ENCODE measurements at regions not wholly inside any gene's neighbourhood (a gene's known extent, or its start where the extent isn't known, plus 50 kb on each side); places are given as distances from the start of the nearest gene placed in this dataset.

GRCh38 chr12:124240493-124240892 lies 54.4 kb upstream of the RFLNA start (continued):
- TF ChIP-seq SPI1 (IDR thresholded peaks at IDR 0.05; ENCODE audit: borderline replicate concordance, low read depth, low read length) (peak; percentile 7; the same call in 1 of the 2 replicates), SIX5 (IDR thresholded peaks at IDR 0.05; ENCODE audit: borderline replicate concordance in 1 of 2, insufficient read depth in 1 of 2, low read depth in 1 of 2, low read length in 2 of 2) (peak; percentile 71 to 78), ZNF165 (CRISPR knock-in tag; IDR thresholded peaks at IDR 0.05; ENCODE audit: borderline replicate concordance) (no peak), ZNF740 (CRISPR knock-in tag; IDR thresholded peaks at IDR 0.05) (peak; percentile 91), ZNF740 (tag; IDR thresholded peaks at IDR 0.05) (peak in 1 of 2 experiments; percentile 78; a peak in 2 of 4 replicates), ZNF79 (CRISPR knock-in tag; IDR thresholded peaks at IDR 0.05; ENCODE audit: low read depth) (no peak), YY1 (IDR thresholded peaks at IDR 0.05; ENCODE audit: borderline replicate concordance in 1 of 3, control insufficient read depth in 1 of 3, extremely low read depth in 1 of 3, insufficient read depth in 3 of 3, insufficient read length in 1 of 3, insufficient replicate concordance in 2 of 3, low read depth in 1 of 3, low read length in 2 of 3) (peak in 1 of 3 experiments; percentile 79)

DNA sequence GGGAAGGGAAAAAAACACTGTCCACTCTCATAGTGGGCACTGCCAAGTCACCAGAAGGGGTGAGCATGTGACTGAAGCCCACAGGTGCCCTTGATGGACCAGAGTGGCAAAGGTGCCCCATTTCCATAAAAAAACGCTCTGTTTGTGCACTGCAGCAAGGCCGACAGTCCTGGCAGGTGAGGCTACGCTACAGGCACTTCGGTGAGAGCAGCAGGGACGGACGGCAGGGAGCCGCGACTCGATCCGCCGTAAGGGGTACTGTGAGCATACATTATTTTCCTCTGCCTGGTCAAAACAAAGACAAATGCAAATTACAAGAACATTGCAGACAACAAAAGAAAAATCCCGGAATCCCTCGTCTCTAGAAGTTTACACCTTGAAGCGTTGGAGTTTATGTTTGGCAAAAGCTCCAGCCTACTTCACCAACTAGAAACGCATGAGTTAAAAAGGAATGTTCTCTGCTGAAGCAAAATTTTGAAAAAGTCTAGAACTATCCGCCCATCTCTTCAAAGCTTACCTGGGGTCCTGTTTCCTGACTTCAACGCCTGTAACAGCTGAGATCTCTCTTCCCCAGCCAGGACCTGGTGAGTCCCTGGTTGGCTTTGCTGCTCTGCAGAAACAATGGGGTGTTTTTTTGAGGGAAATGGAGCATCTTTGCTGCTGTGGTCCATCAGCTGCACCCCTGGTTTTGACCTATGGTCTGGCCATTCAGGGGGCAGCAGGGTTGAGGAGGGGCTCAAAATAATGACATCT lies 52.9 kb upstream of the RFLNA start:
- POLR2A ChIA-PET: interaction anchor here (1.5 kb wide), 1 partner anchor 11 kb away, joined by 5 read pairs; no protein-coding TSS in a partner anchor
- H3K4me2 ChIP-seq (ENCODE audit: insufficient read depth, low read length): no peak overlapping the region
- CTCF ChIA-PET (ENCODE audit: low intra/inter-chr PET ratio): no interaction called here
- no peaks in the 10 kb centered on the region; the same call in 1 of the 2 replicates for H3K9me3 ChIP-seq (replicated peaks; ENCODE audit: control insufficient read depth, insufficient read depth, low read depth, low read length)
- no TSS peak for BruUV-seq (replicated peaks)
- WGBS (ENCODE audit: insufficient coverage, low coverage, missing lambda C conversion rate): 58% methylated on average over 17 of the region's 17 CpGs
- DNase-seq (ENCODE audit: extremely low read depth in 1 of 4, low spot score in 3 of 4) (no peak), ATAC-seq (no peak), FAIRE-seq (no peak)
- peaks cover 8 to 28% of the 10 kb centered on the region in 2 experiments; a peak in 3 of 5 replicates for H3K27me3 ChIP-seq (ENCODE audit: control insufficient read depth in 2 of 2, insufficient read depth in 2 of 2, low read length in 2 of 2)
- H3K4me3 ChIP-seq: no peak overlapping the region
- peaks cover 3 to 9% of the 10 kb centered on the region in 2 experiments; a peak in 3 of 5 replicates for H3K4me1 ChIP-seq (replicated peaks in 1 of 2; ENCODE audit: control insufficient read depth in 2 of 2, insufficient read depth in 2 of 2, low read length in 2 of 2)
- H3K27ac ChIP-seq (ENCODE audit: extremely low read depth, low read depth, low read length): no peak overlapping the region
- H3K9me1 ChIP-seq (ENCODE audit: control insufficient read depth, insufficient read depth, low read length): no peaks in the 10 kb centered on the region
- H3K36me3 ChIP-seq (ENCODE audit: control insufficient read depth, insufficient read depth, low read length): no peaks in the 10 kb centered on the region
- no peak overlapping the region for H2AFZ ChIP-seq (ENCODE audit: low read depth, low read length)
- intact Hi-C loops (cut with micrococcal nuclease) (no loop called here), in situ Hi-C loops (cut with MboI) (no loop called here)
- H3K79me2 ChIP-seq (ENCODE audit: control insufficient read depth, insufficient read depth, low read length): no peaks in the 10 kb centered on the region
- 0 out of 2 replicates have a peak, but pooled peaks cover 4% of the 10 kb centered on the region for H4K20me1 ChIP-seq (replicated peaks; ENCODE audit: control insufficient read depth, insufficient read depth, low read length)
- H3K9ac ChIP-seq (ENCODE audit: insufficient read depth in 1 of 2, low read depth in 2 of 2, low read length in 2 of 2): no peak overlapping the region
- TF ChIP-seq MYC (IDR thresholded peaks at IDR 0.05; ENCODE audit: low read depth, low read length) (no peak), MYC (CRISPR knock-in tag; IDR thresholded peaks at IDR 0.05; ENCODE audit: borderline replicate concordance, low read depth) (no peak), ZFP36 (IDR thresholded peaks at IDR 0.05; ENCODE audit: low read depth, low read length, partially characterized antibody) (no peak), MTA2 (IDR thresholded peaks at IDR 0.05; ENCODE audit: low read depth) (no peak), KHSRP (IDR thresholded peaks at IDR 0.05) (no peak), HLTF (IDR thresholded peaks at IDR 0.05) (no peak), NR2F6 (CRISPR knock-in tag; IDR thresholded peaks at IDR 0.05) (no peak), CREBBP (IDR thresholded peaks at IDR 0.05; ENCODE audit: low read depth, low read length) (no peak), ZNF311 (CRISPR knock-in tag; IDR thresholded peaks at IDR 0.05) (no peak), DMBX1 (CRISPR knock-in tag; IDR thresholded peaks at IDR 0.05; ENCODE audit: borderline replicate concordance) (no peak), HDAC3 (IDR thresholded peaks at IDR 0.05; ENCODE audit: borderline replicate concordance, partially characterized antibody) (no peak)
- TF ChIP-seq, protein P1, sequence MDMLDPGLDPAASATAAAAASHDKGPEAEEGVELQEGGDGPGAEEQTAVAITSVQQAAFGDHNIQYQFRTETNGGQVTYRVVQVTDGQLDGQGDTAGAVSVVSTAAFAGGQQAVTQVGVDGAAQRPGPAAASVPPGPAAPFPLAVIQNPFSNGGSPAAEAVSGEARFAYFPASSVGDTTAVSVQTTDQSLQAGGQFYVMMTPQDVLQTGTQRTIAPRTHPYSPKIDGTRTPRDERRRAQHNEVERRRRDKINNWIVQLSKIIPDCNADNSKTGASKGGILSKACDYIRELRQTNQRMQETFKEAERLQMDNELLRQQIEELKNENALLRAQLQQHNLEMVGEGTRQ (CRISPR knock-in tag; IDR thresholded peaks at IDR 0.05): no peak
